Eye (tissue), 1 donor: ENCODE measurements at regions not wholly inside any gene's neighbourhood (a gene's known extent, or its start where the extent isn't known, plus 50 kb on each side); places are given as distances from the start of the nearest gene placed in this dataset.
A peak's percentile ranks its signal among the peaks of the same experiment; 100 is the strongest.

Source experiments
- DNase-seq: peaks from one replicate; pipeline ENCODE4 v3.0.0-alpha.2; 2015

DNA sequence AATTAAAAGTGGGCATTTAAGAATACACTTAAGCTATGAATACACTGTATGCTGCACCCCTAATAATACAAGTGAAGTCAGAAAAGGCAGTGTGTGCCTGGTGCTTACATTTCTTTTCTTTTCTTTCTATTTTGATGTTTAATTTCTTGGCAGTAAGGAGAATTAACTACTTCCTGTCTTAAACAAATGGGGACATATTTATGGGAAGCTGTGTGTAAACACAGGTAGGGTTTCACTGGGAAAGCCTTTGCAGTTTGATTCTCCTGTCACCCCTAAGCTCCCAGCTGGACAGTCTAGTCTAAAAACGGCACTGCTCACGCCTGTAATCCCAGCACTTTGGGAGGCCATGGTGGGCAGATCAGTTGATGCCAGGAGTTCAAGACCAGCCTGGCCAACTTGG, 146.0 kb downstream of the MIS18A start:
- DNase-seq = no peak

DNA sequence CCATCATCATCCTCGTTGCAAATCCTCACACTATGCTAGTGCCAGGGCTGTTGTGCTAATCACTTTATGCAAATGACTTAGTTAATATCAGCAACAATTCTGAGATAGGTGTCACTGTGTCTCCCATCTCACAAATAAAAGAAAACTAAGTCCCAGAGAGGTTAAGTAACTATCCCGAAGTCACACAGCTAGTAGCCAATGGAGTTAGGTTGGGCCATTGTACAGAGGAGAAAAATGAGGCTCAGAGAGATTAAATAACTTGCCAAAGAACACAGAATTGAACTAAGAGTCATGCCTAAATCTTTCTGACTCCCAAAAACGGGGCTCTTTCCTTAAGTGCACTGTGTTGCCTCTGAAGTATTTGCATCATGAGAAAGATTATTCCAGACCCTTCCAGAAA, 146.4 kb downstream of the MIS18A start:
- DNase-seq = no peak

- DNase-seq = peak; percentile 41
Measured at GRCh38 chr21:32131960-32132359, 146.9 kb downstream of the MIS18A start.

- DNase-seq = no peak
Measured at GRCh38 chr21:32131164-32131563, 147.7 kb downstream of the MIS18A start.

GRCh38 chr21:32130031-32130891, 148.6 kb downstream of the MIS18A start:
- DNase-seq = no peak

DNA sequence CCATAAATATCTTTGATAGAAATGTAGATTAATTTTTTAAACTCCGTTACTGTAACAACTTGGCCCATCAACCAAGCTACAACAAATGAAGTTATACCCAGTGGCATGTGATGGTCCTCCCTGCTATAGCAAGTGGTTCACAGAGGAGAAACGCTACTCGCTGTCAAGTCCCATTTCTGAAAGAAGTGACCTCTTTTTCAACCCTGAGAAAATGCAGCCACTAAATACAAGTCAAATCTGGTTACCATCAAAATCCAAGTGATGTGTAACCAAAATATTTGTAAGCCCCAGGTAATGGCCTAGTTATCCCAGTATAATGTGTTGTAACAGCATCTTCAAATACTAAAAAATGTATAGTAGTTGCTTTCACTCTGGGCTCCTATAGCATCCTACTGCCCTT, 151.8 kb downstream of the MIS18A start:
- DNase-seq = peak; percentile 98

DNA sequence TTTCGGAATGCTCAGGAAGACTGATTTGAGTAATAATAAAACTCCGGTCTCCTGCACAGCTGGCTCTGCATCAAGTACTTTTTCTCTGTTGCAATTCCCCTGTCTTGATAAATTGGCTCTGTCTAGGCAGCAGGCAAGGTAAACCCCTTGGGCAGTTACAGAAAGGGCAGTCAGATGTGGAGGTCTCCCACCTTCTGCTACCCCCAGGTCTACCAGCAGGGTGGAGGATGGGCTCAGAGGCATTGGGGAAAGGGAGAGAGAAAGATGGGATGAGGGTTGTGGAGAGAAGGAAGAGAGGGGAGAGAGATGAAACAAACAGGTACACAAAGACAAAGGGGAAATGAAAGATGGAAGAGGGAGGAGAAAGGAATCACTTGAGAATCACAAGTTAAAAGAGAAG, 156.8 kb downstream of the MIS18A start:
- no peak for DNase-seq

- DNase-seq = no peak
Measured at GRCh38 chr21:32120230-32120629, 158.6 kb downstream of the MIS18A start.

DNA sequence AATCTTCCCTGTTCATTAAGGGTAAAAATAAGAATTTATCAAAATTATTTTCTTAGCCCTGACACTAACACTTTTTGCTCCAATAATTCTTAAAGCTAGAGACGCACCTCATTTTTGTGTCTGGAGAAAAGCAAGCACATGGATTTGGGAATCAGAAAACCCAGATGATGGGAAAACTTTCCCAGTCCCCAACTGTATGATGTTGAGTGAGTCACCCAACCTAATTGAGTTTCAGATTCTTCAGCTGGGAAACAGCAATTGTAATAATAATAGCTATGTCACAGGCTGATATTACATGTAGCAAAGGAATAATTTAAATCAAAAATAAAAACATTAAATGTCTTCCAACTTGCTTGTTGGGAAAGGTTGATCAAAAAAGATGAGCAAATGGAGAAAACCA, 159.0 kb downstream of the MIS18A start:
- DNase-seq = no peak

DNA sequence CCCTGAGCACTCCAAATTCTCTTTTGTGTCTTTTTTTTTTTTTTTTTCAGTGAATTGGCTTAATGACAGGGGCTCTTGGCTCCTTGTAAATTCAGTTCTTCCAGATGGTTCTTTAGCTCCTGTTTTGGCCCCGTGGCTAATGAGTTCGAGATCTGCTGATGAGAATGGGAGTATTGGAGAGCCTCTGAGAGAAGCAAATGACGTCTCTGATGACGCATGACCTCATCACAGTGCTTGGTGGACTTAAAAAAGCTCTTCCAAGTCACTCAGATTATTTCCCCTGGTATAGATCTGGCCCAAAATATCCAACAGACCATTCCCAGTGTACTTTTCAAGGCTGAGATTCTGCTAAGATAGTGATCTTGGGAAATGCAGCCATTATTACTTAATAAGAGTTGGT, 159.5 kb downstream of the MIS18A start:
- DNase-seq = no peak

- peak; percentile 67 for DNase-seq
Measured at GRCh38 chr21:32114419-32115035, 164.3 kb downstream of the MIS18A start.

DNA sequence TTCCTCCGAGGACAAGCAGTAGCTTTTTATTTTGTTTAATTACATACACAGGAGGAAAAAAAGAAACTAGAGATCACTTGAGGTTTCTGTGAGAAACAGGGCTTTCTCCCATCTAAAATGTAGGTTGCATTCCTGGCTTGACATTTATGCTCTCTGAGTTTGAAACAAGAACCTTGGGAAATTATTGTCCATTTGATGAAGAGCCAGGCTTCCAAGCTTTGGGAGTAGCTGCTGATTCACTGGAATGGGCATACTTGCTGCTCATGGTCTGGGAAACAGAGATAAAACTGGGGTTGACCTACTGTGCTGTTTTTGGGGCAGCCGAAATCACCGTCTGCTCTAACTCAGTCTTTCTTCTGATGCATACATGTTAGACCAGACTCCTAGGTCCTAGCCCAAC, 165.4 kb downstream of the MIS18A start:
- no peak for DNase-seq

- DNase-seq = no peak
Measured at GRCh38 chr21:32112195-32112594, 166.7 kb downstream of the MIS18A start.

DNA sequence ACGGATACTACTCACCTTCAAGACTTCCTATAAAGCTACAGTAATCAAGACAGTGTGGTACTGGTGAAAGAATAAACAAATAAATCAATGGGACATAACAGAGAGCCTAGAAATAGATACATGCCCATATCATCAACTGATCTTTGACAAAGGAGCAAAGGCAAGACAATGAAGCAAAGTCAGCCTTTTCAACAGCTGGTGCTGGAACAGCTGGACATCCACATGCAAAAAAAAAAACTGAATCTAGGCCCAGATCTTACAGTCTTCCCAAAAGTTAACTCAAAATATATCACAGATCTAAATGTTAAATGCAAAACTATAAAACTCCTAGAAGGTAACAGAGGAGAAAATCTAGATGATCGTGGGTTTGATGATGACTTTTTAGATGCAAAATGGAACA, 170.3 kb downstream of the MIS18A start:
- no peak for DNase-seq

GRCh38 chr21:32103361-32103760, 175.5 kb downstream of the MIS18A start:
- DNase-seq = no peak

GRCh38 chr21:32102426-32102825, 176.4 kb downstream of the MIS18A start:
- no peak for DNase-seq

DNA sequence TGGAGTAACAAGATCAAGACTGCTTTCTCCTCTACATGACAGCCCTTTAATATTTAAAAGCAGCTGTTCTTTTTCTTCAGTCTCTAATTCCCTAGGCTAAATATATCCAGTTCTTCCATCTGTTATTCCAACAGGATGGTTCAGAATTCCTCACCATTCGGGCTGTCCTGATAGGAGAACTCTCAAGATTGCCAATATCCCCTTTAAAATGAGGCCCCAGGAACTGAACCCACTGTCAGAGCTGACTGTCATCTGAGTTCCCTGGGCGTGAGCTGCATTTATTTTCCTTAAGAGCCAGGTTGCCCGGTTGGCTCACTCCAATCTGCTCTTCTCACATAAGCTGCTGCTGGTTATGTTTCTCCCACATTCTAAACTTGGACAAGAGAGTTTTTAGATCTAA, 177.6 kb downstream of the MIS18A start:
- peak; percentile 20 for DNase-seq

GRCh38 chr21:32100423-32100822, 178.4 kb downstream of the MIS18A start:
- no peak for DNase-seq

DNA sequence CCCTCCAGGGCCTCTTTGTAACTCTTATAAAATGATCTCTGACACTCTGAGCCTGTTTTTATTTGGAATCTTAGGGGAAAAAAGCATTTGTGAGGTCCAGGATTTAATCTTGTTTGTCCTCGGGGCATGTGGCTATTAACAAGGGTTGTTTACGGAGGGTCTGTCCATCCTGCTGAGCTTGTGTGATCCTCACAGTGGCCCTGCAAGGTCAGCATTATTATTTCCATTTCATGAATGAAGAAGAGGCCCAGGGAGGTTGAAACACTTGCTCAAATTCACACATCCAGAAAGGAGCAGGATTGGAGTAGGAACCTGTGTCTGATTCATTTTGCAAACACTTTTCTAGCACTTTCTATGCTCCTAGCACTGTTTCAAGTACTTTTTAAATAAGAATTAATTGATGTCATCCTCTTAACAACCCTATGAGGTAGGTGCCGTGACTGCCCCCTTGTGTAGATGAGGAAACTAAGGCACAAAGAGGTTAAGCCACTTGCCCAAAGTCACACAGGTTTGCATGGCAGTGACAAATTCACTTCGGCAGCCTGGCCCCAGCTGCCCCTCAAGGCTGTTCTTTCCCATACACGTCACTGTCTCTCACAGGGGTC, 178.9 kb downstream of the MIS18A start:
- DNase-seq = no peak

- DNase-seq = peak; percentile 86
Measured at GRCh38 chr21:32096411-32096810, 182.4 kb downstream of the MIS18A start.

- peak; percentile 66 for DNase-seq
Measured at GRCh38 chr21:32094804-32095203, 184.0 kb downstream of the MIS18A start.

DNA sequence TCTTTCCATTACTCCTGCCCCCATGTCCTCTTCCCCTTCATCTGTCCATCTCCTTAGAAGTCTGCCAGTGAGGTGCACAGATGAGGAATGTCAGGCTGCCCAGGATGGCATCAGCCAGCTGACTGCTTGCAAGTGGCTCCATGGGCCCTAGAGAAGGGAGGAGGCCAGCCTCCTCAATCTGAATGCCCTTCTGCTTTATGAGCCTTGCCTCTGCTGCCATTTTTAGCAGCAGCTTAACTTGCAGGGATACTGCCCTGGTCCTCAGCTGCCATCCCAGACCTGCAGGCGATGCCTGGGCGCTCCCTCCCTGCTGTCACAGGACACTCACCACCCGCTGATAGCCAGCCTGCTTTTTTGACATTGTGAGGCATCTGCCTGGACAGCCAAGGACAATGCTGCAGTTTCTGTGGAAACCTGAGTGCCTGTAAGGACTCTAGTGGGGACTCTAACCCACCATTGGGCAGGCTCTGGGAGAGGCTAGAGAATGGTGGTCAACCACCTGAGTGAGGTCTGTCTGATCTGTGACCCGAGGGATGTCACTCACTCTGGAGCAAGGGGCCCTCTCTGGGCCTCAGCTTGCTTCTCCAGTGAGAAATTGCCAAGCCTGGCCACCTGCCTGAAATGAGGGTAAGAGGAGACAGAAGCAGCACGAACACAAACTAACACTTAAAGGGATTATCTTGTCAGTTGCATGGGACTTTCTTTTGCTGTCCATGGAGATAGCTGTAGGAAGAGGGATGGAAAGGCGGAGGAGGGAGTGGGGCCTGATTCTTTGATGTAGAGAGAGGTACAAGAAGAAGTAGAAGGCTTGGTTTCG, 185.0 kb downstream of the MIS18A start:
- no peak for DNase-seq

DNA sequence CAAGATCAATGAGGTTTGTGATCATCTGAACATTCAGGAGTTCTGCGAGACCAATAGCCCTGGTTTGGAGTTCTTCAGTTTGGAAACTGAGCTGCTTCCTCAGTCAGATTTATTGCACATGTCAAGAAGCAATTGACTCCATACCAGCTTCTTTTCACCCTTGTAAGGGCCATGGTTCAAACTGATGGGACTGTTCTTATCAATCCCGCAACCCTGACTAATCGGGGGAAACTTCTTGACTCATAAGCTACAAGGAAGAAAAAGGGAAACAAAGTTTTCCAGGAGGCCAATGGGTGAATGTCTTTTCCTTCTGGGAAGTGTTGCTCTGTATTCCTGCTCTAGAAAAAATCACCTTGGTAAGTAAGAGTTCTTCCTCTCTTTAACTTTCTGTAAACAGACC, 187.9 kb downstream of the MIS18A start:
- no peak for DNase-seq
